PC-3 (cell line): ENCODE measurements at regions not wholly inside any gene's neighbourhood (a gene's known extent, or its start where the extent isn't known, plus 50 kb on each side); places are given as distances from the start of the nearest gene placed in this dataset.

Source experiments
- ATAC-seq: fragments of 200-7000 bp; cut with Tn5 transposase; 2 replicates; pipeline ENCODE4 v1.9.1; 2020; ENCODE audit warnings: mild to moderate bottlenecking, moderate library complexity
- BruUV-seq: library from RNA; stranded (reverse); fragments of 400-500 nt; replicated peaks from 2 replicates; lab custom pipeline; 2021; lab: Mats Ljungman, UMichigan
- CTCF ChIA-PET: fragments of 300-600 bp; sonication (Branson Sonifier 250); formaldehyde crosslinking; loops from one replicate; lab custom pipeline; 2022; ENCODE audit warnings: antibody characterized with exemption; lab: Charles Lee
- POLR2A ChIA-PET: fragments of 300-600 bp; sonication (Branson Sonifier 250); formaldehyde crosslinking; loops from one replicate; lab custom pipeline; 2022; ENCODE audit warnings: antibody characterized with exemption; ENCODE audit not compliant: unreplicated experiment; lab: Charles Lee
- DNase-seq: peaks from one replicate; pipeline ENCODE4 v3.0.0-alpha.2; 2015
- H2AFZ ChIP-seq: fragments of 300-600 bp; sonication (generic); 2 replicates; pipeline ENCODE4 v1.6.0; 2016; ENCODE audit warnings: antibody characterized with exemption, low read length
- H3F3A ChIP-seq: fragments of 300-600 bp; sonication (generic); one replicate; pipeline ENCODE4 v1.6.0; 2017; ENCODE audit warnings: antibody characterized with exemption, low read length, control low read depth, mild to moderate bottlenecking; ENCODE audit not compliant: unreplicated experiment
- H3K27ac ChIP-seq: fragments of 300-600 bp; sonication (generic); 2 replicates; pipeline ENCODE4 v1.5.1; 2016; ENCODE audit warnings: mild to moderate bottlenecking, low read length
- H3K27me3 ChIP-seq: fragments of 300-600 bp; sonication (generic); 2 replicates; pipeline ENCODE4 v1.6.1; 2016; ENCODE audit warnings: low read length, mixed read lengths
- H3K36me3 ChIP-seq: fragments of 300-600 bp; sonication (generic); 2 replicates; pipeline ENCODE4 v1.6.1; 2016; ENCODE audit warnings: low read depth, mixed run types, low read length, mixed read lengths
- H3K4me1 ChIP-seq: fragments of 300-600 bp; sonication (generic); 2 replicates; pipeline ENCODE4 v1.5.1; 2016; ENCODE audit warnings: low read length; ENCODE audit not compliant: insufficient read depth
- H3K4me2 ChIP-seq: fragments of 300-600 bp; sonication (generic); 2 replicates; pipeline ENCODE4 v1.6.0; 2016; ENCODE audit warnings: low read length
- H3K4me3 ChIP-seq: fragments of 300-600 bp; sonication (generic); 2 replicates; pipeline ENCODE4 v1.5.1; 2016; ENCODE audit warnings: mild to moderate bottlenecking, low read length, mixed read lengths
- H3K79me2 ChIP-seq: fragments of 300-600 bp; sonication (generic); 2 replicates; pipeline ENCODE4 v1.6.1; 2017; ENCODE audit warnings: low read length, mixed read lengths
- H3K9ac ChIP-seq: fragments of 300-600 bp; sonication (generic); 2 replicates; pipeline ENCODE4 v1.6.0; 2016; ENCODE audit warnings: mild to moderate bottlenecking, low read length
- H3K9me2 ChIP-seq: fragments of 300-600 bp; sonication (generic); replicated peaks from 2 replicates; pipeline ENCODE4 v1.6.1; 2016; ENCODE audit warnings: mixed run types, low read length, mixed read lengths
- H3K9me3 ChIP-seq: fragments of 300-600 bp; sonication (generic); 2 replicates; pipeline ENCODE4 v1.6.1; 2016; ENCODE audit warnings: low read length, mixed read lengths
- H4K20me1 ChIP-seq: fragments of 300-600 bp; sonication (generic); 2 replicates; pipeline ENCODE4 v1.6.1; 2016; ENCODE audit warnings: low read length, mixed read lengths
- EZH2 ChIP-seq: fragments of 300-600 bp; sonication (generic); IDR thresholded peaks from one replicate; pipeline ENCODE4 v1.6.1; 2017; ENCODE audit warnings: antibody characterized with exemption, mild to moderate bottlenecking, low read length; ENCODE audit not compliant: unreplicated experiment
- EZH2phosphoT487 ChIP-seq: fragments of 300-600 bp; sonication (generic); IDR thresholded peaks from 2 replicates; pipeline ENCODE4 v1.6.1; 2018; ENCODE audit warnings: mild to moderate bottlenecking, antibody characterized with exemption, low read length, borderline replicate concordance
- intact Hi-C: fragments of 100-400 bp; cut with micrococcal nuclease; formaldehyde crosslinking; loops from 2 replicates; pipeline ENCODE4 v1.9.0; 2023
- TF ChIP-seq, protein P1 (sequence below): fragments of 300-600 bp; sonication (generic); conservative IDR thresholded peaks from 2 replicates; pipeline ENCODE4 v1.5.1; 2017; ENCODE audit warnings: antibody characterized with exemption, low read depth, mild to moderate bottlenecking, low read length

DNA sequence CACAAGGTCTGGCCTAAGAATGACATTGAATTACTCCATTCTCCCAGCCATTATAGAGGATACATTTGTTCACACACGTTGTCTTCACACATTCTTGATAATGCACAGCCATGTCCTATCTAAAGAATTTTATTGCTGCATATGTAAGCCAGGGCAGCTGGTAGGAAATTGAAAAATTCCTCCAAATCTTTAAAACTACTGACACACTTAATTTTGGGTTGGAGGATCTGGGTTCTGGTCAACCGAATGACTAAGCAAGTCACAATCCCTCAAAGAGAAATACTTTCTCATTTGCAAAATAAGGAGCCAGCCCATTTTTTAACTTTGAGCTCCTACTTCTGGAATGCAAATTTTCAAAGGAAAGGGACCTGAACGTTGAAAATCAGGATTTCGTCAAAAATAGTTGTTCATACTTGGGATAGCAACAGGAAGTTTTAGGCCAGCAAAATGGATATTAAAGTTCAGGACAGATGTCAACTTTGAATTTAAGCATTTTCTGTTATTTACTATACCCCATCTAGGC, 638.3 kb downstream of the NTRK3 start:
- ChIA-PET POLR2A (no interaction called here), CTCF (no interaction called here)
- no peaks in the 10 kb centered on the region for H3F3A ChIP-seq
- H3K9me2 ChIP-seq, result no peaks in the 10 kb centered on the region
- H4K20me1 ChIP-seq, result no peaks in the 10 kb centered on the region
- H3K4me2 ChIP-seq, result no peak overlapping the region
- no peak for TF ChIP-seq EZH2
- TF ChIP-seq EZH2phosphoT487, result no peak
- H3K4me3 ChIP-seq, result no peak overlapping the region
- H3K36me3 ChIP-seq, result no peaks in the 10 kb centered on the region
- no peaks in the 10 kb centered on the region for H3K4me1 ChIP-seq
- no peak for ATAC-seq
- H3K9me3 ChIP-seq, result no peaks in the 10 kb centered on the region; the same call in 1 of the 2 replicates
- no peak overlapping the region for H2AFZ ChIP-seq
- H3K27me3 ChIP-seq, result no peaks in the 10 kb centered on the region
- no TSS peak for BruUV-seq
- intact Hi-C loops, result no loop called here
- DNase-seq, result no peak
- no peak overlapping the region for H3K27ac ChIP-seq
- H3K9ac ChIP-seq, result no peak overlapping the region
- H3K79me2 ChIP-seq, result no peaks in the 10 kb centered on the region

DNA sequence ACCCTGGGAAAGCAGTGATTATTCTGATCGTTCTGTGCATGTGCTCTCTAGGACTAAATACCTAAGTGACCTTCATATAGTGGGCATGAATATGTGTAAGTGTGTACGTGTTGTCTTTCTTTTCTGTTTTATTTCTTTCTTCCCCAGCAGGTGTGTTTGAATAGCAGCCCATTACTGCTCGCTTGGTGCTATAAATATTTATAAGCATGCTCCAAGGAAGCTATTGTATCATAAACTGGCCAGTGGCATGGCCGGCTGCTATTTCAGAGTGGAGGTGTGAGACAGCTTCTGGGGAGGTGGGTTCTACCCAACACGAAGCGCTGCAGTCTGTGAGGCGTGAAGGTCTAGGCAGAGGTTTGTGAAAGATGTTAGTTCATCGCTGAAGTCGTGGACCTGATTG, 641.8 kb downstream of the NTRK3 start:
- no peaks in the 10 kb centered on the region for H3K9me2 ChIP-seq
- CTCF ChIA-PET, result no interaction called here
- TF ChIP-seq EZH2 (no peak), EZH2phosphoT487 (no peak)
- TF ChIP-seq, protein P1, sequence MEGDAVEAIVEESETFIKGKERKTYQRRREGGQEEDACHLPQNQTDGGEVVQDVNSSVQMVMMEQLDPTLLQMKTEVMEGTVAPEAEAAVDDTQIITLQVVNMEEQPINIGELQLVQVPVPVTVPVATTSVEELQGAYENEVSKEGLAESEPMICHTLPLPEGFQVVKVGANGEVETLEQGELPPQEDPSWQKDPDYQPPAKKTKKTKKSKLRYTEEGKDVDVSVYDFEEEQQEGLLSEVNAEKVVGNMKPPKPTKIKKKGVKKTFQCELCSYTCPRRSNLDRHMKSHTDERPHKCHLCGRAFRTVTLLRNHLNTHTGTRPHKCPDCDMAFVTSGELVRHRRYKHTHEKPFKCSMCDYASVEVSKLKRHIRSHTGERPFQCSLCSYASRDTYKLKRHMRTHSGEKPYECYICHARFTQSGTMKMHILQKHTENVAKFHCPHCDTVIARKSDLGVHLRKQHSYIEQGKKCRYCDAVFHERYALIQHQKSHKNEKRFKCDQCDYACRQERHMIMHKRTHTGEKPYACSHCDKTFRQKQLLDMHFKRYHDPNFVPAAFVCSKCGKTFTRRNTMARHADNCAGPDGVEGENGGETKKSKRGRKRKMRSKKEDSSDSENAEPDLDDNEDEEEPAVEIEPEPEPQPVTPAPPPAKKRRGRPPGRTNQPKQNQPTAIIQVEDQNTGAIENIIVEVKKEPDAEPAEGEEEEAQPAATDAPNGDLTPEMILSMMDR, result no peak
- H3K4me2 ChIP-seq, result no peak overlapping the region
- no peaks in the 10 kb centered on the region for H3K9me3 ChIP-seq
- ATAC-seq (no peak), DNase-seq (no peak)
- intact Hi-C loops, result no loop called here
- no peaks in the 10 kb centered on the region for H3K79me2 ChIP-seq
- no peak overlapping the region for H3K4me3 ChIP-seq
- no peaks in the 10 kb centered on the region for H3K27me3 ChIP-seq
- H2AFZ ChIP-seq, result no peak overlapping the region
- H4K20me1 ChIP-seq, result no peaks in the 10 kb centered on the region
- H3K4me1 ChIP-seq, result no peaks in the 10 kb centered on the region
- no peaks in the 10 kb centered on the region for H3F3A ChIP-seq
- BruUV-seq, result no TSS peak
- POLR2A ChIA-PET, result no interaction called here
- H3K36me3 ChIP-seq, result no peaks in the 10 kb centered on the region
- H3K27ac ChIP-seq, result no peak overlapping the region
- H3K9ac ChIP-seq, result no peak overlapping the region

DNA sequence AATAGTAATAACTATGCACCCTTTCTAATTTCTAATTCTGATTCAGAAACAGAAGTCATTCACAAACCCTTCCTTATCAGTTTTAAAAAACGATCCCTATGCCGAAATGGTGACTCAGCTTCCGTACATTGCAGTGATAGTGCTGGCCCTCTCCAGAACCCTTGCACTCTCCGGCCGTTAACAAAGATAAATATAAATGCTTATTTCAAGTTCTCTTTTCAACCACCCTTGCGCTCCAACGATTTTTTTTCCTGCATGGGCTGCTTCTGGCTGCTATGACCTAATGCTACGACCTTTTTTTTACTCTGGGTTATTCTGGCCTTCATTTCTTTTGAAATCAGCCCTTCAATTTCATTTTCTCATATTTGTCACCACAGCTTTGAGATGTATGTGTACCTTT, 646.2 kb downstream of the NTRK3 start:
- Histone ChIP-seq H4K20me1 (no peaks in the 10 kb centered on the region), H3K36me3 (no peaks in the 10 kb centered on the region), H2AFZ (no peak overlapping the region), H3K27me3 (no peaks in the 10 kb centered on the region), H3K4me2 (no peak overlapping the region), H3K79me2 (no peaks in the 10 kb centered on the region), H3K9ac (no peak overlapping the region), H3F3A (no peaks in the 10 kb centered on the region), H3K9me2 (no peaks in the 10 kb centered on the region), H3K27ac (no peak overlapping the region), H3K9me3 (no peaks in the 10 kb centered on the region), H3K4me1 (no peaks in the 10 kb centered on the region), H3K4me3 (no peak overlapping the region)
- no TSS peak for BruUV-seq
- ChIA-PET CTCF (no interaction called here), POLR2A (no interaction called here)
- DNase-seq, result no peak
- TF ChIP-seq EZH2 (no peak), EZH2phosphoT487 (no peak)
- TF ChIP-seq, protein P1, result no peak
- no peak for ATAC-seq
- intact Hi-C loops, result no loop called here
